ENCODE measurements at regions not wholly inside any gene's neighbourhood (a gene's known extent, or its start where the extent isn't known, plus 50 kb on each side); places are given as distances from the start of the nearest gene placed in this dataset.
"Not testable (repeated sequence)": the region's sequence is repeated elsewhere in the genome, so short reads cannot be mapped to it uniquely, and the experiment has no call there.

GRCh38 chr2:58698620-58699019 lies 457.5 kb upstream of the FANCL start:
- DNase-seq = no peak

GRCh38 chr2:58694114-58694513 lies 453.0 kb upstream of the FANCL start:
- DNase-seq = not testable (repeated sequence)

GRCh38 chr2:58691041-58691440 lies 449.9 kb upstream of the FANCL start:
- DNase-seq = not testable (repeated sequence)

- no peak for DNase-seq
These were observed 447.7 kb upstream of the FANCL start for GRCh38 chr2:58688813-58689212.

GRCh38 chr2:58686776-58687175 lies 445.7 kb upstream of the FANCL start:
- DNase-seq = no peak

- DNase-seq = no peak
These were observed 439.7 kb upstream of the FANCL start for GRCh38 chr2:58680755-58681310.

GRCh38 chr2:58677748-58678147 lies 436.6 kb upstream of the FANCL start:
- no peak for DNase-seq

GRCh38 chr2:58671675-58672074 lies 430.6 kb upstream of the FANCL start:
- DNase-seq = no peak

- no peak for DNase-seq
These were observed 428.9 kb upstream of the FANCL start for GRCh38 chr2:58669998-58670397.

GRCh38 chr2:58667137-58667774 lies 426.1 kb upstream of the FANCL start:
- DNase-seq = no peak

GRCh38 chr2:58666323-58666970 lies 425.3 kb upstream of the FANCL start:
- no peak for DNase-seq

GRCh38 chr2:58665154-58665553 lies 424.0 kb upstream of the FANCL start:
- no peak for DNase-seq

GRCh38 chr2:58664523-58665151 lies 423.5 kb upstream of the FANCL start:
- no peak for DNase-seq

GRCh38 chr2:58660046-58660445 lies 418.9 kb upstream of the FANCL start:
- DNase-seq = no peak

- DNase-seq = no peak
These were observed 414.0 kb upstream of the FANCL start for GRCh38 chr2:58655152-58655551.

GRCh38 chr2:58651930-58652329 lies 410.8 kb upstream of the FANCL start:
- DNase-seq = no peak

GRCh38 chr2:58650781-58651180 lies 409.7 kb upstream of the FANCL start:
- DNase-seq = no peak

GRCh38 chr2:58649756-58650155 lies 408.6 kb upstream of the FANCL start:
- DNase-seq = no peak

- no peak for DNase-seq
These were observed 403.9 kb upstream of the FANCL start for GRCh38 chr2:58645017-58645416.

GRCh38 chr2:58644451-58644850 lies 403.3 kb upstream of the FANCL start:
- DNase-seq = no peak

- no peak for DNase-seq
These were observed 399.9 kb upstream of the FANCL start for GRCh38 chr2:58641001-58641400.

- no peak for DNase-seq
These were observed 398.9 kb upstream of the FANCL start for GRCh38 chr2:58640042-58640441.
